NCI-H526 (cell line): ENCODE measurements at regions not wholly inside any gene's neighbourhood (a gene's known extent, or its start where the extent isn't known, plus 50 kb on each side); places are given as distances from the start of the nearest gene placed in this dataset.

Experiments used
- DNase-seq, 2 experiments: peaks; one replicate each; lab custom pipeline; 2025; lab: John Stamatoyannopoulos, UW

GRCh38 chr10:78757344-78757925 is 311.3 kb upstream of the ZMIZ1 start:
- DNase-seq = peak in 1 of 2 experiments; percentile 23

- no peak for DNase-seq
Measured at GRCh38 chr10:78758176-78758575, 310.6 kb upstream of the ZMIZ1 start.

GRCh38 chr10:78759456-78760120 is 309.2 kb upstream of the ZMIZ1 start:
- DNase-seq = no peak

GRCh38 chr10:78760463-78761310 is 308.1 kb upstream of the ZMIZ1 start:
- no peak for DNase-seq

GRCh38 chr10:78761311-78761781 is 307.4 kb upstream of the ZMIZ1 start:
- no peak for DNase-seq

- DNase-seq = no peak
Measured at GRCh38 chr10:78762086-78762630, 306.6 kb upstream of the ZMIZ1 start.

GRCh38 chr10:78763234-78763633 is 305.5 kb upstream of the ZMIZ1 start:
- no peak for DNase-seq

- no peak for DNase-seq
Measured at GRCh38 chr10:78763651-78764395, 304.9 kb upstream of the ZMIZ1 start.

- DNase-seq = no peak
Measured at GRCh38 chr10:78764436-78764835, 304.3 kb upstream of the ZMIZ1 start.

- no peak for DNase-seq
Measured at GRCh38 chr10:78764846-78765430, 303.8 kb upstream of the ZMIZ1 start.

- no peak for DNase-seq
Measured at GRCh38 chr10:78765726-78766335, 302.9 kb upstream of the ZMIZ1 start.

GRCh38 chr10:78766603-78767002 is 302.2 kb upstream of the ZMIZ1 start:
- DNase-seq = no peak

- DNase-seq = no peak
Measured at GRCh38 chr10:78768041-78768835, 300.5 kb upstream of the ZMIZ1 start.

- DNase-seq = no peak
Measured at GRCh38 chr10:78768876-78769275, 299.9 kb upstream of the ZMIZ1 start.

- no peak for DNase-seq
Measured at GRCh38 chr10:78769526-78769925, 299.2 kb upstream of the ZMIZ1 start.

GRCh38 chr10:78770167-78771090 is 298.3 kb upstream of the ZMIZ1 start:
- no peak for DNase-seq

GRCh38 chr10:78771260-78771659 is 297.5 kb upstream of the ZMIZ1 start:
- DNase-seq = no peak

GRCh38 chr10:78771808-78772455 is 296.8 kb upstream of the ZMIZ1 start:
- no peak for DNase-seq

GRCh38 chr10:78772486-78772885 is 296.3 kb upstream of the ZMIZ1 start:
- DNase-seq = no peak
